Osteoblast (primary cell): ENCODE measurements at regions not wholly inside any gene's neighbourhood (a gene's known extent, or its start where the extent isn't known, plus 50 kb on each side); places are given as distances from the start of the nearest gene placed in this dataset.
"Not testable (repeated sequence)": the region's sequence is repeated elsewhere in the genome, so short reads cannot be mapped to it uniquely, and the experiment has no call there.

ENCODE experiments used
- DNase-seq: peaks from one replicate; pipeline ENCODE4 v3.0.0; 2011; ENCODE audit warnings: low spot score, mixed read lengths; ENCODE audit not compliant: insufficient read length; ENCODE audit errors: missing footprints
- H2AFZ ChIP-seq: 2 replicates; pipeline ENCODE4 v1.6.0; 2011; ENCODE audit warnings: mild to moderate bottlenecking, low read length
- H3K27ac ChIP-seq: 2 replicates; pipeline ENCODE4 v1.5.1; 2011; ENCODE audit warnings: mild to moderate bottlenecking, low read depth, low read length, moderate library complexity
- H3K27me3 ChIP-seq: 2 replicates; pipeline ENCODE4 v1.6.0; 2012; ENCODE audit warnings: mild to moderate bottlenecking, control low read depth, inconsistent platforms, low read length, moderate library complexity; ENCODE audit not compliant: insufficient read depth
- H3K36me3 ChIP-seq: 2 replicates; pipeline ENCODE4 v1.5.1; 2011; ENCODE audit warnings: mild to moderate bottlenecking, low read length, control low read depth, moderate library complexity; ENCODE audit not compliant: insufficient read depth
- H3K4me1 ChIP-seq: 2 replicates; pipeline ENCODE4 v1.5.1; 2011; ENCODE audit warnings: mild to moderate bottlenecking, low read length, control low read depth, moderate library complexity; ENCODE audit not compliant: insufficient read depth
- H3K4me2 ChIP-seq: 2 replicates; pipeline ENCODE4 v1.6.0; 2011; ENCODE audit warnings: mild to moderate bottlenecking, low read length; ENCODE audit not compliant: insufficient read depth
- H3K4me3 ChIP-seq: fragments of 200-600 bp; sonication (generic); 3 replicates; pipeline ENCODE4 v1.5.1; 2012; ENCODE audit warnings: mild to moderate bottlenecking, low read length, inconsistent platforms; ENCODE audit not compliant: insufficient read depth
- H3K79me2 ChIP-seq: 2 replicates; pipeline ENCODE4 v1.6.0; 2012; ENCODE audit warnings: mild to moderate bottlenecking, low read length, control low read depth, inconsistent platforms; ENCODE audit not compliant: insufficient read depth
- H3K9me3 ChIP-seq: 2 replicates; pipeline ENCODE4 v1.5.1; 2011; ENCODE audit warnings: low read depth, low read length, control low read depth
- H4K20me1 ChIP-seq: 2 replicates; pipeline ENCODE4 v1.6.0; 2012; ENCODE audit warnings: mild to moderate bottlenecking, low read length, control low read depth; ENCODE audit not compliant: insufficient read depth
- TF ChIP-seq, protein P1 (sequence below): IDR thresholded peaks from 2 replicates; pipeline ENCODE4 v1.5.1; 2011; ENCODE audit warnings: mild to moderate bottlenecking, low read depth, low read length, moderate library complexity; ENCODE audit errors: extremely low read depth

DNA sequence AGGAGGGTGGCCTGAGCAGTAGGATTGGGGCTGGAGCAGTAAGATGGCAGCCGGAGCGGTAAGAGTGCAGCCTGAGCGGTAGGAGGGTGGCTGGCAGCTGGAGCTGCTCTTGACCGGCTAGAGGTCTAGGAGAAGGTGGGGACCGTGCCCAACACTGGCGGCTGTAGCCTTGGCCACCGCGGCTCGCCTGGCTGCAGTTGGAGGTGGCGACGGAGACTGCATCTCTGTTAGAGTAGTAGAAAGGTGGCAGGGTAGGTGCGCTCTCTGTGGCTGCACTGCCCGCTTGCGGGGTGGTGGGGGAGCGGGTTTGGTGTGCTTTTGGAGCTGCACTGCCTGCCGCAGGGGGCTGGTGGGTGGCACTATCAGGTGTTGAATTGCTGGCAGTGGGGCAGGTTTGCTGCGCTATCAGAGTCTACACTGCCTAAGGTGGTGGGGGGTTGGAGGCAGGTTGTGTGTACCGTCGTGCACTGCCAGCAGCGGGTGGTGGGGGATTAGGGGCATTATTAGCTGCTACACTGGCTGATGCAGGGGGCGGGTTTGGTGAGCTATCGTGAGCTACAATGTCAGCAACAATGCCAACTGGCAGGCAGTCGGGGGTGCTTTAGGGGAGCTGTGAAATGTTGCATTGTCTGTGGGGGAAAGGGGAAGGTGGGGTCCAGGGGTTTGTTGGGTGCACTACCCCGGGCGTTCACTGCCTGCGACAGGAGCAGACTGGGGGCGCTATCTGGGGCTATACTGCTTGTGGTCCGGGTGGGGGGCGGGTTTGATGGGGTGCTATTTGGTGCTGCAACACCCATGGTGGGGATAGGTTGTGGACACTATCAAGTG, 4461.3 kb upstream of the OR11H1 start:
- Histone ChIP-seq H3K36me3 (no peaks in the 10 kb centered on the region), H3K79me2 (no peaks in the 10 kb centered on the region), H3K27ac (no peak overlapping the region), H3K9me3 (no peaks in the 10 kb centered on the region), H4K20me1 (no peaks in the 10 kb centered on the region), H3K4me3 (no peak overlapping the region), H3K4me2 (no peak overlapping the region), H3K4me1 (no peaks in the 10 kb centered on the region), H3K27me3 (no peaks in the 10 kb centered on the region), H2AFZ (no peak overlapping the region)
- peak; percentile 90 for DNase-seq
- TF ChIP-seq, protein P1, sequence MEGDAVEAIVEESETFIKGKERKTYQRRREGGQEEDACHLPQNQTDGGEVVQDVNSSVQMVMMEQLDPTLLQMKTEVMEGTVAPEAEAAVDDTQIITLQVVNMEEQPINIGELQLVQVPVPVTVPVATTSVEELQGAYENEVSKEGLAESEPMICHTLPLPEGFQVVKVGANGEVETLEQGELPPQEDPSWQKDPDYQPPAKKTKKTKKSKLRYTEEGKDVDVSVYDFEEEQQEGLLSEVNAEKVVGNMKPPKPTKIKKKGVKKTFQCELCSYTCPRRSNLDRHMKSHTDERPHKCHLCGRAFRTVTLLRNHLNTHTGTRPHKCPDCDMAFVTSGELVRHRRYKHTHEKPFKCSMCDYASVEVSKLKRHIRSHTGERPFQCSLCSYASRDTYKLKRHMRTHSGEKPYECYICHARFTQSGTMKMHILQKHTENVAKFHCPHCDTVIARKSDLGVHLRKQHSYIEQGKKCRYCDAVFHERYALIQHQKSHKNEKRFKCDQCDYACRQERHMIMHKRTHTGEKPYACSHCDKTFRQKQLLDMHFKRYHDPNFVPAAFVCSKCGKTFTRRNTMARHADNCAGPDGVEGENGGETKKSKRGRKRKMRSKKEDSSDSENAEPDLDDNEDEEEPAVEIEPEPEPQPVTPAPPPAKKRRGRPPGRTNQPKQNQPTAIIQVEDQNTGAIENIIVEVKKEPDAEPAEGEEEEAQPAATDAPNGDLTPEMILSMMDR: no peak

DNA sequence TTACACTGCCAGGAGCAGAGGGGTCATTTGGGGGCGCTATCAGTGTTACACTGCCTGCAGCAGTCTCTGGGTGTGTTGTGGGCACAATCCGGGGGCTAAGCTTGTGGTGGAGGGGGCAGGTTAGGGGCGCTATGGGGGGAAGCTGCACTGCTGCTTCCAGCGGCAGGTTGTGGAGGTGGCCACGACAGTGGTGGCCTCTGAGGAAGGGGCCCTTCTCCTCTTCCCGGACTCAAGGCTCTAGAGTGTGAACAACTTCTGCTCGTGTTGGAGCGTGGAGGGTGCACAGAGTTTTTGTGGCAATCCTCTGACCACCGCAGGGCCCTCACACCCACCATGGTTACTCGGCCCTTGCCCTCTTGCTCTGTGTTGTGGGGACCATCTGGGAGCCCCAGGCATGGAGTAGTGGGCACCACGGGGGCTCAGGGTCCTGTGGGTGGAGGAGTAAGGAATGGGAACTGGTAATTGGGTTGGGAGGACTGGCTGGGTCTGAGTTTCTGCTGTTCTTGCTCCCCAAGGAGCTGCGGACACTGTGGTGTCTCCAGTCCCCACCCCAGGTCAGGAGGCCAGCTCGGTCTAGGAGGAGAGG, 4460.6 kb upstream of the OR11H1 start:
- not testable (repeated sequence) for H4K20me1 ChIP-seq, H3K9me3 ChIP-seq, H3K4me1 ChIP-seq, DNase-seq, H3K79me2 ChIP-seq, H3K27ac ChIP-seq, H3K4me2 ChIP-seq, H3K27me3 ChIP-seq, H2AFZ ChIP-seq, H3K4me3 ChIP-seq, H3K36me3 ChIP-seq

DNA sequence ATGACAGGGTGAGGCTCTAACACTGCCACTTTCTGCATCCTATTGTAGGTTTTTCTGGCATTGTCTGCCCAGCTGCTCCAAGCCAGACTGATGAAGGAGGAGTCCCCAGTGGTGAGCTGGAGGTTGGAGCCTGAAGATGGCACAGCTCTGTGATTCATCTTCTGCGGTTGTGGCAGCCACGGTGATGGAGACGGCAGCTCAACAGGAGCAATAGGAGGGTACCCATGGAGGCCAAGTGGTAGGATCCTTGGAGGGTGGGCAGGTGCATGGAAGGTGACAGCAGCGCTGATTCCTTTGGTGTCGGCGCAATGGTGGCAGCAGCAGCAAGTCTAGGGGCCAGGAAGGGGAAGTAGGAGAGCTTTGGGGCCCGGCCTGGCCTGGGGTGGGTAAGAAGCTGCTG, 4460.1 kb upstream of the OR11H1 start:
- not testable (repeated sequence) for H2AFZ ChIP-seq

DNA sequence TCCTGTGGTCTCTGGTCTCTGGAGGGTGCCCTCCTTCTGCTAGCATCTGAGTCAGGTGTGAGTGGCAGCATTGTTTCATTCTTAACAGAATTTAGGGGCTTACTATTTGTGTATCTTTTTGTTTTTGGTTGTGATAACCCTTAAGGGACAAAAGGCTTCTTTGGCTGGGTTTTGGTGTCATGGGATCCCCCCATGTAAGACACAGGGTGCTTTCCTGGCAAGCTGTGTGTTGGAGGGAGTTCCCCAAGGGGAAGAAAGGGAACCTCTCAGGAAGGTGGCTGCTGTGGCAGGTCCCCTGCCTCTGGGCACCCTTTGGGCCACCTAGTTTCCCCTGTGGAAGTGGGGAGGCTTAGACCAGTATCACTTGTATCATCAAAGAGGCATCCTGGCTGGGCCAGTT, 4459.6 kb upstream of the OR11H1 start:
- not testable (repeated sequence) for H3K27me3 ChIP-seq, H4K20me1 ChIP-seq, H3K4me1 ChIP-seq, H3K79me2 ChIP-seq, H3K27ac ChIP-seq, DNase-seq, H3K4me2 ChIP-seq, H3K4me3 ChIP-seq, H2AFZ ChIP-seq, H3K9me3 ChIP-seq, H3K36me3 ChIP-seq

More for the DNA sequence above, 4460.1 kb upstream of the OR11H1 start:
- peak; percentile 65 for DNase-seq
- not testable (repeated sequence) for H4K20me1 ChIP-seq, H3K4me1 ChIP-seq, H3K4me3 ChIP-seq, H3K27me3 ChIP-seq, H3K79me2 ChIP-seq, H3K27ac ChIP-seq, H3K4me2 ChIP-seq, H3K9me3 ChIP-seq, H3K36me3 ChIP-seq
